ENCODE measurements at regions not wholly inside any gene's neighbourhood (a gene's known extent, or its start where the extent isn't known, plus 50 kb on each side); places are given as distances from the start of the nearest gene placed in this dataset.

DNA sequence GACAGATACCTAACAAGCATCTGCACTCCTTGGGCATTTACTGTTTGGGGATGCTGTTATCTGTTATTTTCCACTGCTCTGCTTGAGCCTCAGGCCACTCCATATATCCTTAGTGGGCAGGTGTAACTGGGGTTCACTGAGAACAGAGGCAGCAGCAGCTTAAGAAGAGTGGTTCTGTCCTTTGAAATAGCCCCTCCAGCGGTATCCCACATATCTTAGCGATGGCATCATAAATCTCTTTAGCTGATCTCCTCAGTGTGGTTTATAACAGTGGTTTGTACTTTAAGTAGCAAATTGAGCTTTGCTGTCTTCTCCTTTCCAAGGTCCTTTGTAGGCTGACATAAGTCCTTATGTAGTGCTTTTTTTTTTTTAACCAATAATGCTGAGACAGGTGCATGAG, 79.7 kb upstream of the RPRM start:
- ATAC-seq (ENCODE audit: low read depth) = no peak
- Histone ChIP-seq H3K36me3 (ENCODE audit: low read depth) (no peaks in the 10 kb centered on the region), H3K4me3 (ENCODE audit: severe bottlenecking) (no peak overlapping the region)

DNA sequence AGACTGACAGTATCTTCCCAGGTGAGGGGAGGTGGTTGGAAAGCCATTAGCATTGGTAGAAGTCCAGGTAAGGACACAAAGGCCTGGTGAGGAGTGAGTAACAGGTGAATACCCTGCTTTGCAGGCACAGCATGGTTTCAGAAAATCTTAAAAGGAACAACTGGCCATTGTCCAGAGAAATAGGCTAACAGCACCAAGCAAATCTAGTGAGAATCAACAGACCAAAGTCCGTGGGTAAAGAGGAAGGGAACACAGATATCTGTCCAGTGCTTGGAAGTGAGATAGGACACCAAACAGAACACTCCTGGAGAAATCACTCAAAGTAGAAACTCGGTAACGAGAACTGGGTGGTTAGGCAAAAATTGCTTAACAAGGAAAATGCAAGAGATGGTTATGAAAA, 88.8 kb upstream of the RPRM start:
- H3K27me3 ChIP-seq (ENCODE audit: insufficient read depth, poor library complexity, severe bottlenecking) = no peaks in the 10 kb centered on the region
- TF ChIP-seq, protein P1, sequence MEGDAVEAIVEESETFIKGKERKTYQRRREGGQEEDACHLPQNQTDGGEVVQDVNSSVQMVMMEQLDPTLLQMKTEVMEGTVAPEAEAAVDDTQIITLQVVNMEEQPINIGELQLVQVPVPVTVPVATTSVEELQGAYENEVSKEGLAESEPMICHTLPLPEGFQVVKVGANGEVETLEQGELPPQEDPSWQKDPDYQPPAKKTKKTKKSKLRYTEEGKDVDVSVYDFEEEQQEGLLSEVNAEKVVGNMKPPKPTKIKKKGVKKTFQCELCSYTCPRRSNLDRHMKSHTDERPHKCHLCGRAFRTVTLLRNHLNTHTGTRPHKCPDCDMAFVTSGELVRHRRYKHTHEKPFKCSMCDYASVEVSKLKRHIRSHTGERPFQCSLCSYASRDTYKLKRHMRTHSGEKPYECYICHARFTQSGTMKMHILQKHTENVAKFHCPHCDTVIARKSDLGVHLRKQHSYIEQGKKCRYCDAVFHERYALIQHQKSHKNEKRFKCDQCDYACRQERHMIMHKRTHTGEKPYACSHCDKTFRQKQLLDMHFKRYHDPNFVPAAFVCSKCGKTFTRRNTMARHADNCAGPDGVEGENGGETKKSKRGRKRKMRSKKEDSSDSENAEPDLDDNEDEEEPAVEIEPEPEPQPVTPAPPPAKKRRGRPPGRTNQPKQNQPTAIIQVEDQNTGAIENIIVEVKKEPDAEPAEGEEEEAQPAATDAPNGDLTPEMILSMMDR (IDR thresholded peaks at IDR 0.05; ENCODE audit: poor library complexity, severe bottlenecking) = no peak
- H3K4me3 ChIP-seq (ENCODE audit: severe bottlenecking) = no peak overlapping the region
- H3K9me3 ChIP-seq (ENCODE audit: severe bottlenecking) = no peaks in the 10 kb centered on the region
- DNase-seq (ENCODE audit: low spot score) (no peak), ATAC-seq (ENCODE audit: low read depth) (no peak)
- H3K36me3 ChIP-seq (ENCODE audit: low read depth) = no peaks in the 10 kb centered on the region
- no peaks in the 10 kb centered on the region for H3K4me1 ChIP-seq (ENCODE audit: insufficient read depth, poor library complexity, severe bottlenecking)
- H3K27ac ChIP-seq (ENCODE audit: poor library complexity, severe bottlenecking) = no peak overlapping the region

More for the DNA sequence above, 79.7 kb upstream of the RPRM start:
- Histone ChIP-seq H3K4me1 (ENCODE audit: insufficient read depth, poor library complexity, severe bottlenecking) (no peaks in the 10 kb centered on the region), H3K27ac (ENCODE audit: poor library complexity, severe bottlenecking) (no peak overlapping the region), H3K27me3 (ENCODE audit: insufficient read depth, poor library complexity, severe bottlenecking) (no peaks in the 10 kb centered on the region), H3K9me3 (ENCODE audit: severe bottlenecking) (no peaks in the 10 kb centered on the region)
- TF ChIP-seq, protein P1 (IDR thresholded peaks at IDR 0.05; ENCODE audit: poor library complexity, severe bottlenecking) = no peak
- no peak for DNase-seq (ENCODE audit: low spot score)

DNA sequence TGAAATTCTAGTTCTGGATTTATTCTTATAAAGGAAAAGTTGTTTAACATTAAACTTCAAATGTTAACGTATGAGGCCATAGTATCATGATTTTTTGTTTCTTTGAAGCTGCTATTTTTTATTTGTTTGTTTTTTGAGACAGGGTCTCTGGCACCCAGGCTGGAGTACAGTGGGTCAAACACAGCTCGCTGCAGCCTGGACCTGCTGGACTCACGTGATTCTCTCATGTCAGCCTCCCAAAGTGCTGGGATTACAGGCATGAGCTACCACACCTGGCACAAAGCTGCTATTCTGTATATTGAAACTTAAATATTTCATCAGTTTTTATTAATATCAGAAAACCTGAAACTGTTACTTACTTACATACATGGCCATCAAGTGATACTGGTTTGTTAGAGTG, 89.5 kb upstream of the RPRM start:
- Histone ChIP-seq H3K4me1 (ENCODE audit: insufficient read depth, poor library complexity, severe bottlenecking) (no peaks in the 10 kb centered on the region), H3K4me3 (ENCODE audit: severe bottlenecking) (no peak overlapping the region), H3K36me3 (ENCODE audit: low read depth) (no peaks in the 10 kb centered on the region), H3K9me3 (ENCODE audit: severe bottlenecking) (no peaks in the 10 kb centered on the region), H3K27me3 (ENCODE audit: insufficient read depth, poor library complexity, severe bottlenecking) (no peaks in the 10 kb centered on the region), H3K27ac (ENCODE audit: poor library complexity, severe bottlenecking) (no peak overlapping the region)
- DNase-seq (ENCODE audit: low spot score) (no peak), ATAC-seq (ENCODE audit: low read depth) (no peak)
- TF ChIP-seq, protein P1 (IDR thresholded peaks at IDR 0.05; ENCODE audit: poor library complexity, severe bottlenecking) = no peak

DNA sequence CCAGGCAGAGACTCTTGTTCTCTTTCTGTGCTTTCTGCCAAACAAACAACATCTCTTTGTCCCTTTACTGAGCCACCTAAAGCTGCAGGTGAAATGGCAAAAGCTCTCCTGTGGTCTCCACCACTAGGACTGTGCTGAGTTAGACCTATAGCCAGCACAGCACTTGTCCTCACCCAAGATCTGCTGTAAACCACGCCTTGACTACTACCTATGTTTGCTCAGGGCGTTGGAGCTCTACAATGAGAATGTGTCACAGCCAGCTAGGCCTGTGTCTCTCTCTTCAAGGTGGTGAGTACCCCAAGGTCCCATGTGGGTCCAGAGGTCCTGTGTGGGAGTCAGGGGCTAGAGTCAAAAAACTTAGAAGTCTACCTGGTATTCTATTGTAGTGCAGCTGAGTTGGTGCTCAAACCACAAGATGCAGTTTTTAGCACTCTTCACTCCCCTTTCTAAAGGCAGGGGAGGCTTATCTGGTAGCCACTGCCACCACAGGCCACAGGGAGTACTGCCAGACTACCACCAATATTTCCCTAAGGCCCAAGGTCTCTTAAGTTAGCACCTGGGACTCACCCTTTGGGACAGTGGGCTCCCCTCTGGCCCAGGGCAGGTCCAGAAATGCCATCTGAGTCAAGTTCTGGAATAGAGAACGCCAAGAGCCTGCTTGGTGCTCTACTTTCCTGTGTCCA, 96.8 kb upstream of the RPRM start:
- peaks cover 4% of the 10 kb centered on the region for H3K27me3 ChIP-seq (ENCODE audit: insufficient read depth, poor library complexity, severe bottlenecking)

DNA sequence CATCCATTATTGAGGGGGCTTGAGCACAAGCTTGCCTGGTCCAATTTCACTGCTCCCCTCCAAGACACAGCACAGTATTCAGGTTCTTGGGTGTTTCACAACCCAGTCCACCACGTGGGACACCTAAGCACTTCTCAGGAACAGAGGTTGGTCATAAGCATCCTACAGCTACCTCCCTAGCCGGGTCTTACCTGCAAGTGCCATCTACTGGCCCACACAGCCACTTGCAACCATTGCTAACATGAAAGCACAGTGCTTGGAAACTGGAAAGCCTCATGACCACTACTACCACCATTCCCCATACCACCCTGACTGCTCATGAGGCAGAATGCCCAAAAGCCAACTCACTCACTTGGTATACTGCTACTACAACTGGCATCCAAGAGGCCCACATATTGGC, 105.7 kb upstream of the RPRM start:
- H3K4me1 ChIP-seq (ENCODE audit: insufficient read depth, poor library complexity, severe bottlenecking) = no peaks in the 10 kb centered on the region
- no peaks in the 10 kb centered on the region for H3K9me3 ChIP-seq (ENCODE audit: severe bottlenecking)
- H3K36me3 ChIP-seq (ENCODE audit: low read depth) = no peaks in the 10 kb centered on the region
- no peak for DNase-seq (ENCODE audit: low spot score)
- no peak for ATAC-seq (ENCODE audit: low read depth)
- no peaks in the 10 kb centered on the region for H3K27me3 ChIP-seq (ENCODE audit: insufficient read depth, poor library complexity, severe bottlenecking)
- no peak overlapping the region for H3K4me3 ChIP-seq (ENCODE audit: severe bottlenecking)
- H3K27ac ChIP-seq (ENCODE audit: poor library complexity, severe bottlenecking) = no peak overlapping the region
- TF ChIP-seq, protein P1 (IDR thresholded peaks at IDR 0.05; ENCODE audit: poor library complexity, severe bottlenecking) = no peak

More for the DNA sequence above, 96.8 kb upstream of the RPRM start:
- Histone ChIP-seq H3K4me3 (ENCODE audit: severe bottlenecking) (no peak overlapping the region), H3K27ac (ENCODE audit: poor library complexity, severe bottlenecking) (no peak overlapping the region), H3K36me3 (ENCODE audit: low read depth) (no peaks in the 10 kb centered on the region), H3K4me1 (ENCODE audit: insufficient read depth, poor library complexity, severe bottlenecking) (no peaks in the 10 kb centered on the region), H3K9me3 (ENCODE audit: severe bottlenecking) (no peaks in the 10 kb centered on the region)
- 0 out of 3 replicates have a peak, but pooled peaks have one; percentile 25 for ATAC-seq (ENCODE audit: low read depth)
- TF ChIP-seq, protein P1 (IDR thresholded peaks at IDR 0.05; ENCODE audit: poor library complexity, severe bottlenecking) = no peak
- no peak for DNase-seq (ENCODE audit: low spot score)
